ENCODE measurements at regions not wholly inside any gene's neighbourhood (a gene's known extent, or its start where the extent isn't known, plus 50 kb on each side); places are given as distances from the start of the nearest gene placed in this dataset.

DNA sequence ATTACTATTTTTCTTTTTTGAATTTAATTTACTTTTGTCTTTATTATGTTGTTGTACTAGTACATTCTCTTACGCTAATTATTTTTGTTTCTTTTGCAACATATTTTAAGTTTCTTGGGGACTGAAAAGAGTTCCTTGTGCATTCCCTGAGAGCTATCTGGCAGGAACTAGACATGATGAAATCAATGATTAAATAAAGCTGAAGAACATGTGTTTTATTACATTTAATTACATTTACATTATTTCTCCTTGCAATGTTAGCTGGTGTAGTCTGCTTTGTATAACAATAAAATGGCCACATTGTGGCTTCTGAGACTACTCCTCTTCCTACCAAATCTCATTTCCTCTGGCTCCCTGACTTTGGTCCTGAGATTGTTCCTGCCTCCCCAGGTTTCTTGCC lies 244.9 kb downstream of the NDFIP2 start:
- intact Hi-C loops (cut with micrococcal nuclease): no loop called here
- BruUV-seq (replicated peaks): no TSS peak

More for the DNA sequence above, 244.9 kb downstream of the NDFIP2 start:
- no peak overlapping the region for H2AFZ ChIP-seq (ENCODE audit: low read depth, low read length, poor library complexity, severe bottlenecking)
- H3K9me3 ChIP-seq (ENCODE audit: control insufficient read depth in 1 of 2, insufficient read depth in 1 of 2, low read depth in 1 of 2, low read length in 2 of 2): peaks cover 0 to 6% of the 10 kb centered on the region in 2 experiments; a peak in 1 of 4 replicates
- H3K27me3 ChIP-seq (ENCODE audit: insufficient read depth, low read length): no peaks in the 10 kb centered on the region
- no peak overlapping the region for H3K4me3 ChIP-seq (replicated peaks in 1 of 2; ENCODE audit: low read depth in 1 of 2, low read length in 2 of 2)
- no peak for TF ChIP-seq JUND (IDR thresholded peaks at IDR 0.05)
- TF ChIP-seq SP1 (IDR thresholded peaks at IDR 0.05; ENCODE audit: low read depth): no peak
- TF ChIP-seq, protein P1, sequence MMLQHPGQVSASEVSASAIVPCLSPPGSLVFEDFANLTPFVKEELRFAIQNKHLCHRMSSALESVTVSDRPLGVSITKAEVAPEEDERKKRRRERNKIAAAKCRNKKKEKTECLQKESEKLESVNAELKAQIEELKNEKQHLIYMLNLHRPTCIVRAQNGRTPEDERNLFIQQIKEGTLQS (IDR thresholded peaks at IDR 0.05): no peak
- no peak for TF ChIP-seq EZH2phosphoT487 (IDR thresholded peaks at IDR 0.05; ENCODE audit: borderline replicate concordance)
- TF ChIP-seq EGR1 (IDR thresholded peaks at IDR 0.05; ENCODE audit: low read depth): no peak
- TF ChIP-seq, protein P2, sequence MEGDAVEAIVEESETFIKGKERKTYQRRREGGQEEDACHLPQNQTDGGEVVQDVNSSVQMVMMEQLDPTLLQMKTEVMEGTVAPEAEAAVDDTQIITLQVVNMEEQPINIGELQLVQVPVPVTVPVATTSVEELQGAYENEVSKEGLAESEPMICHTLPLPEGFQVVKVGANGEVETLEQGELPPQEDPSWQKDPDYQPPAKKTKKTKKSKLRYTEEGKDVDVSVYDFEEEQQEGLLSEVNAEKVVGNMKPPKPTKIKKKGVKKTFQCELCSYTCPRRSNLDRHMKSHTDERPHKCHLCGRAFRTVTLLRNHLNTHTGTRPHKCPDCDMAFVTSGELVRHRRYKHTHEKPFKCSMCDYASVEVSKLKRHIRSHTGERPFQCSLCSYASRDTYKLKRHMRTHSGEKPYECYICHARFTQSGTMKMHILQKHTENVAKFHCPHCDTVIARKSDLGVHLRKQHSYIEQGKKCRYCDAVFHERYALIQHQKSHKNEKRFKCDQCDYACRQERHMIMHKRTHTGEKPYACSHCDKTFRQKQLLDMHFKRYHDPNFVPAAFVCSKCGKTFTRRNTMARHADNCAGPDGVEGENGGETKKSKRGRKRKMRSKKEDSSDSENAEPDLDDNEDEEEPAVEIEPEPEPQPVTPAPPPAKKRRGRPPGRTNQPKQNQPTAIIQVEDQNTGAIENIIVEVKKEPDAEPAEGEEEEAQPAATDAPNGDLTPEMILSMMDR (IDR thresholded peaks at IDR 0.05 in 2 of 3, conservative IDR thresholded peaks at IDR 0.05 in 1 of 3; ENCODE audit: borderline replicate concordance in 1 of 3, insufficient read depth in 1 of 3, low read depth in 2 of 3, low read length in 2 of 3): no peak
- no peak for TF ChIP-seq CEBPB (IDR thresholded peaks at IDR 0.05; ENCODE audit: low read depth)
- no peak for TF ChIP-seq POLR2A (IDR thresholded peaks at IDR 0.05; ENCODE audit: borderline replicate concordance, extremely low read depth, insufficient read depth, insufficient read length)
- TF ChIP-seq TCF7L2 (IDR thresholded peaks at IDR 0.05; ENCODE audit: borderline replicate concordance, extremely low read depth, insufficient read depth, insufficient read length): no peak
- TF ChIP-seq CBX3 (IDR thresholded peaks at IDR 0.05; ENCODE audit: low read depth): no peak
- TF ChIP-seq FOSL1 (IDR thresholded peaks at IDR 0.05; ENCODE audit: low read depth): no peak
- no peak for TF ChIP-seq ELF1 (IDR thresholded peaks at IDR 0.05; ENCODE audit: borderline replicate concordance, low read depth)
- H3K36me3 ChIP-seq (ENCODE audit: control insufficient read depth in 1 of 2, insufficient read depth in 2 of 2, low read length in 2 of 2): no peaks in the 10 kb centered on the region
- H3K4me2 ChIP-seq (ENCODE audit: low read length): no peak overlapping the region
- ChIA-PET CTCF (no interaction called here), POLR2A (no interaction called here), RAD21 (ENCODE audit: low non-redundant PET in 1 of 2, low total read pairs in 2 of 2, uncharacterized antibody in 2 of 2, unreplicated experiment in 2 of 2) (no interaction called here)
- no peaks in the 10 kb centered on the region for H3K9me2 ChIP-seq (ENCODE audit: insufficient read depth)
- DNase-seq (ENCODE audit: low read depth, low spot score) (no peak), ATAC-seq (no peak)
- H3K9ac ChIP-seq (ENCODE audit: low read length): no peak overlapping the region
- no peak overlapping the region for H3K27ac ChIP-seq (ENCODE audit: low read depth, low read length)
- no peaks in the 10 kb centered on the region for H4K20me1 ChIP-seq (ENCODE audit: insufficient read depth)
- H3K4me1 ChIP-seq (ENCODE audit: control insufficient read depth in 1 of 2, insufficient read depth in 2 of 2, low read length in 2 of 2): no peaks in the 10 kb centered on the region
- H3K79me2 ChIP-seq (ENCODE audit: insufficient read depth, low read length): no peaks in the 10 kb centered on the region
